Muscle of back (tissue), 3 donors: ENCODE measurements at regions not wholly inside any gene's neighbourhood (a gene's known extent, or its start where the extent isn't known, plus 50 kb on each side); places are given as distances from the start of the nearest gene placed in this dataset.
"Not testable (repeated sequence)": the region's sequence is repeated elsewhere in the genome, so short reads cannot be mapped to it uniquely, and the experiment has no call there.

Source experiments
- DNase-seq, 3 donors: peaks; one replicate each; pipeline versions ENCODE4 v3.0.0 to v3.0.0-alpha.2; 2013

DNA sequence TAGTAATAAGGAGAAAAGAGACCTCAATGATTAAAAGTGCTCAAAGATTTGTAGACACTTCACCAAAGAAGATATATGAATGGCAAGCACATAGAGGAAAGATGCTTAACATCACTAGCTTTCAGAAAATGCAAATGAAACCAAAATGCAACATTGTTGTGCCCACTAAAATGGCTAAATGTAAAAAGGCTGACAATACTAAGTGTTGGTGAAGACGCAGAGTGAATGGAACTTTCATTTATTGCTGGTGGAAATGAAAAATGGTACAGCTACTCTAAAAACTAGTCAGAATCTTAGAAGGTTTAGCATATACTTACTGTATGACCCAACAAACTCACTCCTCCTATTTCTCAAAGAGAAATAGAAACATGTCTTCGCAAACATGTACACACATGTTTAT, 212.9 kb upstream of the PITRM1 start:
- no peak for DNase-seq

GRCh38 chr10:3382092-3382491, 209.5 kb upstream of the PITRM1 start:
- no peak for DNase-seq

GRCh38 chr10:3380406-3381050, 207.9 kb upstream of the PITRM1 start:
- no peak for DNase-seq

- no peak for DNase-seq
Measured at GRCh38 chr10:3376631-3377030, 204.0 kb upstream of the PITRM1 start.

DNA sequence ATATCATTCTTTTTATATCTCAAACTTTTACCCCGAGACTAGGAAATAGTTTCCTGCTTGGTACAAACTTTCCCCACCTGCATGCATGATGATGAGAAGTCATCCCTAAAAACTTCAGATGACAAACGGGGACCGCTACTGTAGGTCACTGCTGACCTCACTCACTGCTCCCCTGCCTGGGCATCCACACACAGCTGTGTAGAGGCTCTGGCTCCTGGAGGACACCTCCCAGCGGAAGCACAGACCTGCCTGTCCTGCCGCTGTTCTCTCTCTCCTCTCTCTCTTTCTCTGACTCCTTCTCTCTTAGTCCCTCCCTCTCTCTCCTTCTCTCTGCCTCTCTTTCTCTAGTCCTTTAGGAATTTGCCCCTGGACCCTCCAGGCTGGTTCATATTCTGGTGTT, 202.9 kb upstream of the PITRM1 start:
- no peak for DNase-seq

DNA sequence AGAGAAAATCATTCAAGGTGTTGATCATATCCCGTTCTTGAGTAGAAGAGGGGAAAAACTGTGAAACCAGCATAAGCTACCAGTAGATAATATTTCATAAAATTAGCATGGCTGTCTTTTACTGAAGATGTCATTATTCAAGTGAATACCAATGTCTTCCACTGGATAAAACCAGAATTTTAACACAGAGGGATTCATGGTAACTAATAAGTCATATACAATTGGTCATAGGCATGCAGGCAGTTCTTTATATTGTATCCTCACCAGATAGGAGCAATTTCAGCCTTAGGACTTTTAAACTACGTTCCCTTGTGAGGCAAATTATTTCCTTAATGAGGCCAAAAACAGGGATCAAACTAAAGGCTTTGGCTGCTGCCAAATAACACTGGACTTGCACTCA, 202.3 kb upstream of the PITRM1 start:
- no peak for DNase-seq

DNA sequence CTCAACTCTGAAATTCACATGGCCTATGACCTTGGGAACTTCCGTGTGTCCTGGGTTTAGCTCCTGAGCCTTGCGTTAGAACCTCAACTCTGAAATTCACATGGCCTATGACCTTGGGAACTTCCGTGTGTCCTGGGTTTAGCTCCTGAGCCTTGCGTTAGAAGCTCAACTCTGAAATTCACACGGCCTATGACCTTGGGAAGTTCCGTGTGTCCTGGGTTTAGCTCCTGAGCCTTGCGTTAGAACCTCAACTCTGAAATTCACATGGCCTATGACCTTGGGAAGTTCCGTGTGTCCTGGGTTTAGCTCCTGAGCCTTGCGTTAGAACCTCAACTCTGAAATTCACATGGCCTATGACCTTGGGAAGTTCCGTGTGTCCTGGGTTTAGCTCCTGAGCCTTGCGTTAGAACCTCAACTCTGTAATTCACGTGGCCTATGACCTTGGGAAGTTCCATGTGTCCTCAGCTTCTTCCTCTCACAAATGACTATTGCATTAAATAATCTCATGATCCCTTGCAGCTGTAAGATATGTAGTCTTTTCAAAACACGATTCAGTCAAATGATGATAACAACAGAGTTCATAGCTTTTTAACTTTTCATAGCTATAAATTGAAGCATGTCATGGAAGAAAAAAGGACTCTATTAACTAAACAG, 200.9 kb upstream of the PITRM1 start:
- not testable (repeated sequence) for DNase-seq

GRCh38 chr10:3372281-3372680, 199.7 kb upstream of the PITRM1 start:
- DNase-seq = no peak

- DNase-seq = not testable (repeated sequence)
Measured at GRCh38 chr10:3371624-3372023, 199.0 kb upstream of the PITRM1 start.

DNA sequence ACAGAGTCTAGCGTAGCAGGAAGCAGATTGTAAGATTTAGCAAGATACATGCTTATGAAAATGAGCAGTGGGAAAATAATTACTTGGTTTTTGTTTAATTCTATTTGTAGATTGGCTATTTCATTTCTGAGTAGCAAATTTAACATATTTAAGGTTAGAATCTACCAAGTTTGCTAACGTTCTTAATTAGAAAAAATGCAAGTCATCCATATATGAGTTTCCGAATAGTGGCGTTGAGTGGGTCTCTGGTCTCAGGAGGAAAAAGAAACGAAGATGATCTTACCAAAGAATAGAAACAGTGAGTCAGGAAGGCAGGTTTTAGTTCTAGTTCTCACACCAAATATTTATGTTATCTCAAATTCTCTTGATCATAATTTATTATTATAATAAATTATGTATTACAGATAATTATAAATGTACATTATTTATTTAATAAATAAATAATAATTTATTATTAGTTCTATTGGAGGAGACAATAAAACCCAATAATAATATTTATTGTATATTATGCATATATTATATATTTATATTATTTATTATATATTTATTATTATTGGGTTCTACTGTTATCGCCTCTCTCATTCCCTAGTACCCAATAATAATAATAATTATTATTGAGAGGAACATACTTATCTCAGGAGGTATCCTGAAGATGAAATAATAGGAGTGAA, 194.3 kb upstream of the PITRM1 start:
- DNase-seq = no peak

GRCh38 chr10:3366043-3366442, 193.5 kb upstream of the PITRM1 start:
- no peak for DNase-seq

DNA sequence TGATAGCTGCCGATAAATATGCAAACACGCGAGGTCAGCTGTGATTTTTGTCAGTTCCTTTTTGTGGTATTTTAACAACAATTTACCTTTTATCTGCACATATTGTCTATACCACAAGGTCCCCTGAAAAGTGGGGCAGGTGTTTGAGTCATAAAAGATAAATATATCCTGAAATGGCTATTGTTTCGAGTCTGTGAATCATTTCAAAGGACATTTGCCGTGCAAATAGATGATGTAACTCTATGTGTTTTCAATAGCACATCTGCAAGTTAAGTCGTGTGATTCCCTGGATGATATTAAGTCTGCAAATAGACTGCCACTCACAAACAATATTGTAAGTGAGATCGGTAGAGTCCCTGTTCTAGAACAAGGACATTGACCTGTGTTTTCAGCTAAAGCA, 193.0 kb upstream of the PITRM1 start:
- DNase-seq = no peak

- no peak for DNase-seq
Measured at GRCh38 chr10:3364768-3365480, 192.3 kb upstream of the PITRM1 start.

DNA sequence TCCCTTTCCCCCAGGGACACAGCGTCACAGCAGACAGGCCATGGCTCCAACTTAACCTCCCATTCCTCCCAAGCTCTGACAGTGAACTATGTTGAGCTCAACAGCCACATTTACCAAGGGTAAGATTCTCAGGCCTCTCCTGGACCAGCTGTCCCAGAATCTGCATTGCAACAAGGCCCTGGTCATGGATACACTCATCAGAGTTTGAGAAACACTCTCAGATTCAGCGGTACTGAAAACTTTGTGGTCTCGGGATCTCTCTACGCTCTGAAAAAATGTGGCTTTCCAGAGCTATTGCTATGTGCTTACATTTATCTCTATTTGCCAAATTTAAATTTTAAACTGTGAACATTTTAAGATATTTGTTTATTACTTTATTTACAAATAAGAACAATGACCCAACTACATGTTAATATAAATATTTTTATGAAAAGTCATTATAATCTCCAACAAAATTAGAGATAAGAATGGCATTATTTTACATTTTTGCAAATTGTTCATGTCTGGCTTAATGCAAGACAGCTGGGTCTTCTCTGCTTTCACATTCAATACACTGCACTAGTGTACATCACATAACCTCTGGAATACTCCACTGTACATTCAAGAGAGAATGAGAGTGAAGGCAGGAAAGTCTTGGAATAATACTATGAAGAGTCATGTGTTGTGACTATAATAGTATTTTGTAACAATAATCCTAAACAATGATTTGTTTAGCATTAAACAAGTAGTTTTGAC, 190.9 kb upstream of the PITRM1 start:
- DNase-seq = no peak

- DNase-seq = no peak
Measured at GRCh38 chr10:3362394-3362793, 189.8 kb upstream of the PITRM1 start.

GRCh38 chr10:3361640-3362039, 189.1 kb upstream of the PITRM1 start:
- DNase-seq = no peak

GRCh38 chr10:3357737-3358136, 185.2 kb upstream of the PITRM1 start:
- DNase-seq = no peak

GRCh38 chr10:3355536-3355935, 183.0 kb upstream of the PITRM1 start:
- no peak for DNase-seq

DNA sequence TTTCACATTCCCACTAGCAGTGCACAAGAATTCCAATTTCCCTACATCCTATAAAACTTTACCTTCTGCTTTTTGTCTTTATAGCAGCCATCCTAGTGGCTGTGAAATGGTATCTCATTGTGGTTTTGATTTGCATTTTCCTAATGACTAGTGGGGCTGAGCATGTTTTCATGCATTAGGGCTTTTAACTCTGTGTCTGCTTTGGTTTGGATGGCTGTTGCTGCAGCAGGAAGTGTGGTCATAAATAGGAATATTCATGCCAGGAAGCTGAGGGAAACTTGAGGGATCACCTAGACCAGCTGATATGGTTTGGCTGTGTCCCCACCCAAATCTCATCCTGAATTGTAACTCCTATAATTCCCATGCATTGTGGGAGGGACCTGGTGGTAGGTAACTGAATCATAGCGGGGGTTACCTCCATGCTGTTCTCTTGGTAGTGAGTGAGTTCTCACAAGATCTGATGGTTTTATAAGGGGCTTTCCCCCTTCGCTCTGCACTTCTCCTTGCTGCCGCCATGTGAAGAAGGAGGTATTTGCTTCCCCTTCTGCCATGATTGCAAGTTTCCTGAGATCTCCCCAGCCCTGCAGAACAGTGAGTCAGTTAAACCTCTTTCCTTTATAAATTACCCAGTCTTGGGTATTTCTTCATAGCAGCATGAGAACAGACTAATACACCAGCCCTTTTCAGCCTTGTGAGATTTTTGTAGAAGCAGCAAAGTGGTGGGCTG, 181.8 kb upstream of the PITRM1 start:
- DNase-seq = no peak

DNA sequence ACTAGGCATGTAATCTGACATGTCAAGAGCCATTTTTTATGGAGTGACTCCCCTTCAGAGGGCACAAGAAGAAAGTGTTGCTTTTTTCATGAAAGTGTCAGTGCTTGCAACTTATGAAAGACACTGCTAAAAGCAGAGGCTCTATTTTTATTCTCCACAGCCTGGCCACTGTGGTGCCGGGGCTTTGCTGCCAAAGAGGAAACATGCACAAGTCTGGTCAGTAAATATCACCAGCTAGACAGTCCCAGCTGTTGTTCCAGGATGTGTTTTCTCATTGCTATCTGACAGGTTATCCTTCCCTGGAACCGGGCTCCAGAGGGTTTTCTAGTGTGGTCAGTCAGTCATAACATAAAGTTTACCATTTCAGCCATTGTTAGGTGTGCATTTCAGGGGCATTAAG, 180.7 kb upstream of the PITRM1 start:
- DNase-seq = peak in 1 of 3 donors; percentile 23

DNA sequence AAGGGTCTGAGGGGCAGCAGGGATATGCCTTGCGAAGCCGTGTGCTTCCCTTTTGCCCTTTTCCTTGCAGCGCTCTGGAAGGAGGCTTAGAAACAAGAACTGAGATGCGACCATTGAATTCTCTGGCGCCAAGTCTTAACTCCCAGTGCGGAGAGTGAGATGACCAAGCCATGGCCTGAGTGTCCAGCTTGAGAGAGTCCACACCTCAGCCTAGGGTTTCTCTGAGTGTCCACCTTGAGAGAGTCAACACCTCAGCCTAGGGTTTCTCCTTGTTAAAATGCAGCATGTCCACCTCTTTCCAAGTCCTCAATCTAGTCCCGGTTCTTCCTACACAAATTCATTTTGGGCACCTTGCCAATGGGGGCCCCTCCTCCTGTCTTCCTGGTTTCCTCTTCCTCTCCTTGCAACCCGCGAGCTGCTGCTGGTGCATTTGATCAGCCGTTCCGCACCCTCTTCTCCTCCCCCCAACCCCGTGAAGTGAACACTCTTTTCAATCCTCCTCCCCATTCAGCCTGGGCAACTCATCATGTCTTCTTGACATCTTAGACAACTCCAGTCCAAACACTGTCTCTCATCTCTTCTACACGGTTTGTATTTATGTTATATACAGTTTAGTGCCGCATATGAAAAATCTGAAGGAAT, 178.2 kb upstream of the PITRM1 start:
- peak in 1 of 3 donors; percentile 37 for DNase-seq
